ENCODE measurements at regions not wholly inside any gene's neighbourhood (a gene's known extent, or its start where the extent isn't known, plus 50 kb on each side); places are given as distances from the start of the nearest gene placed in this dataset.

GRCh38 chr2:123783164-123783563 is 241.9 kb upstream of the CNTNAP5 start:
- H3K27ac Mint-ChIP-seq: no peak overlapping the region
- no peak for TF ChIP-seq CTCF (IDR thresholded peaks at IDR 0.05)
- no peaks in the 10 kb centered on the region for H3K27me3 Mint-ChIP-seq (ENCODE audit: low read depth in 3 of 3)

GRCh38 chr2:123785332-123785731 is 239.8 kb upstream of the CNTNAP5 start:
- Histone ChIP-seq H3K9ac (ENCODE audit: insufficient read depth, low read length, poor library complexity, severe bottlenecking) (no peak overlapping the region), H3K4me1 (ENCODE audit: control insufficient read depth in 1 of 2, insufficient read depth in 2 of 2, low read length in 2 of 2) (no peaks in the 10 kb centered on the region), H3K27me3 (ENCODE audit: control insufficient read depth in 2 of 2, insufficient read depth in 2 of 2, low read length in 2 of 2) (no peaks in the 10 kb centered on the region), H2AFZ (ENCODE audit: insufficient read depth, low read depth, low read length, poor library complexity, severe bottlenecking) (no peak overlapping the region), H3K4me2 (replicated peaks; ENCODE audit: extremely low read depth, low read length, poor library complexity, severe bottlenecking) (no peak overlapping the region), H3K27ac (ENCODE audit: low read depth in 1 of 2, low read length in 2 of 2) (no peak overlapping the region), H3K36me3 (replicated peaks in 1 of 2; ENCODE audit: control insufficient read depth in 1 of 2, insufficient read depth in 2 of 2, low read length in 2 of 2) (no peaks in the 10 kb centered on the region), H3K79me2 (ENCODE audit: insufficient read depth, low read length) (no peaks in the 10 kb centered on the region), H3K4me3 (replicated peaks in 1 of 3; ENCODE audit: low read depth in 2 of 3, low read length in 3 of 3) (no peak overlapping the region), H4K20me1 (ENCODE audit: insufficient read depth, low read length) (no peaks in the 10 kb centered on the region), H3K9me3 (replicated peaks in 1 of 2; ENCODE audit: control insufficient read depth in 1 of 2, insufficient read depth in 1 of 2, low read length in 2 of 2) (no peaks in the 10 kb centered on the region)
- DNase-seq: no peak
- H3K4me3 Mint-ChIP-seq: no peak overlapping the region
- no peak for TF ChIP-seq CTCF (IDR thresholded peaks at IDR 0.05)
- H3K27ac Mint-ChIP-seq: no peak overlapping the region
- no peaks in the 10 kb centered on the region for H3K27me3 Mint-ChIP-seq (ENCODE audit: low read depth in 3 of 3)
- intact Hi-C loops (cut with micrococcal nuclease): no loop called here
- H3K9me3 Mint-ChIP-seq: peaks cover 0 to 6% (median 3%) of the 10 kb centered on the region in 7 donors
- WGBS (ENCODE audit: insufficient coverage): no CpG with 5 or more reads among the region's 1 CpG
- no peaks in the 10 kb centered on the region for H3K4me1 Mint-ChIP-seq
- H3K36me3 Mint-ChIP-seq: no peaks in the 10 kb centered on the region

More at GRCh38 chr2:123783164-123783563, 241.9 kb upstream of the CNTNAP5 start:
- Histone ChIP-seq H3K9me3 (replicated peaks in 1 of 2; ENCODE audit: control insufficient read depth in 1 of 2, insufficient read depth in 1 of 2, low read length in 2 of 2) (no peaks in the 10 kb centered on the region), H2AFZ (ENCODE audit: insufficient read depth, low read depth, low read length, poor library complexity, severe bottlenecking) (no peak overlapping the region), H4K20me1 (ENCODE audit: insufficient read depth, low read length) (no peaks in the 10 kb centered on the region), H3K9ac (ENCODE audit: insufficient read depth, low read length, poor library complexity, severe bottlenecking) (no peak overlapping the region), H3K36me3 (replicated peaks in 1 of 2; ENCODE audit: control insufficient read depth in 1 of 2, insufficient read depth in 2 of 2, low read length in 2 of 2) (no peaks in the 10 kb centered on the region), H3K27me3 (ENCODE audit: control insufficient read depth in 2 of 2, insufficient read depth in 2 of 2, low read length in 2 of 2) (no peaks in the 10 kb centered on the region), H3K4me3 (replicated peaks in 1 of 3; ENCODE audit: low read depth in 2 of 3, low read length in 3 of 3) (no peak overlapping the region), H3K27ac (ENCODE audit: low read depth in 1 of 2, low read length in 2 of 2) (no peak overlapping the region), H3K79me2 (ENCODE audit: insufficient read depth, low read length) (no peaks in the 10 kb centered on the region), H3K4me2 (replicated peaks; ENCODE audit: extremely low read depth, low read length, poor library complexity, severe bottlenecking) (no peak overlapping the region), H3K4me1 (ENCODE audit: control insufficient read depth in 1 of 2, insufficient read depth in 2 of 2, low read length in 2 of 2) (no peaks in the 10 kb centered on the region)
- intact Hi-C loops (cut with micrococcal nuclease): no loop called here
- WGBS (ENCODE audit: insufficient coverage): no CpG with 5 or more reads among the region's 2 CpGs
- H3K9me3 Mint-ChIP-seq: peaks cover 0 to 6% (median 3%) of the 10 kb centered on the region in 7 donors
- no peaks in the 10 kb centered on the region for H3K36me3 Mint-ChIP-seq
- H3K4me1 Mint-ChIP-seq: no peaks in the 10 kb centered on the region
- no peak for DNase-seq
- no peak overlapping the region for H3K4me3 Mint-ChIP-seq

All from CD14-positive monocyte (primary cell).